Central memory CD8-positive, alpha-beta T cell (primary cell): ENCODE measurements at regions not wholly inside any gene's neighbourhood (a gene's known extent, or its start where the extent isn't known, plus 50 kb on each side); places are given as distances from the start of the nearest gene placed in this dataset.

Experiments
- ATAC-seq: fragments of 150-1000 bp; cut with Tn5 transposase; replicated peaks from 2 replicates; pipeline ENCODE4 v1.10.0; 2022; ENCODE audit warnings: mild to moderate bottlenecking, moderate FRiP score, moderate number of reproducible peaks; ENCODE audit not compliant: poor library complexity, severe bottlenecking; ENCODE audit errors: extremely low read depth
- DNase-seq, 2 donors: peaks; one replicate each; pipeline ENCODE4 v3.0.0; 2021; ENCODE audit warnings: low spot score in 2 of 2
- H3K27ac Mint-ChIP-seq: one replicate; pipeline ENCODE4 v1.8.0; 2022; ENCODE audit warnings: low read depth, mild to moderate bottlenecking, moderate library complexity, mixed read lengths
- H3K27me3 Mint-ChIP-seq: one replicate; pipeline ENCODE4 v1.8.0; 2022; ENCODE audit warnings: mixed read lengths
- H3K36me3 Mint-ChIP-seq: one replicate; pipeline ENCODE4 v1.8.0; 2022; ENCODE audit warnings: mild to moderate bottlenecking, moderate library complexity, mixed read lengths; ENCODE audit not compliant: insufficient read depth
- H3K4me1 Mint-ChIP-seq: one replicate; pipeline ENCODE4 v1.8.0; 2022; ENCODE audit warnings: mixed read lengths
- H3K4me3 Mint-ChIP-seq: one replicate; pipeline ENCODE4 v1.8.0; 2022; ENCODE audit warnings: mild to moderate bottlenecking, moderate library complexity, mixed read lengths
- H3K9me3 Mint-ChIP-seq: one replicate; pipeline ENCODE4 v1.8.0; 2022; ENCODE audit warnings: mixed read lengths

GRCh38 chr2:67346718-67347407, 50.3 kb upstream of the ETAA1 start:
- Mint-ChIP-seq H3K27ac (no peak overlapping the region), H3K36me3 (peaks cover 1% of the 10 kb centered on the region), H3K4me1 (no peaks in the 10 kb centered on the region), H3K27me3 (peaks cover 10% of the 10 kb centered on the region), H3K4me3 (no peak overlapping the region), H3K9me3 (no peaks in the 10 kb centered on the region)
- no peak for DNase-seq
- ATAC-seq = no peak
